Activated T-helper 9 cell treated with anti-CD3 and anti-CD28 coated beads, Interleukin-2, amount 50 U/mL, for 16 hours (primary cell): ENCODE measurements at regions not wholly inside any gene's neighbourhood (a gene's known extent, or its start where the extent isn't known, plus 50 kb on each side); places are given as distances from the start of the nearest gene placed in this dataset.

ENCODE experiments used
- DNase-seq: peaks from one replicate; pipeline ENCODE4 v3.0.0-alpha.2; 2020; ENCODE audit warnings: low read depth

DNA sequence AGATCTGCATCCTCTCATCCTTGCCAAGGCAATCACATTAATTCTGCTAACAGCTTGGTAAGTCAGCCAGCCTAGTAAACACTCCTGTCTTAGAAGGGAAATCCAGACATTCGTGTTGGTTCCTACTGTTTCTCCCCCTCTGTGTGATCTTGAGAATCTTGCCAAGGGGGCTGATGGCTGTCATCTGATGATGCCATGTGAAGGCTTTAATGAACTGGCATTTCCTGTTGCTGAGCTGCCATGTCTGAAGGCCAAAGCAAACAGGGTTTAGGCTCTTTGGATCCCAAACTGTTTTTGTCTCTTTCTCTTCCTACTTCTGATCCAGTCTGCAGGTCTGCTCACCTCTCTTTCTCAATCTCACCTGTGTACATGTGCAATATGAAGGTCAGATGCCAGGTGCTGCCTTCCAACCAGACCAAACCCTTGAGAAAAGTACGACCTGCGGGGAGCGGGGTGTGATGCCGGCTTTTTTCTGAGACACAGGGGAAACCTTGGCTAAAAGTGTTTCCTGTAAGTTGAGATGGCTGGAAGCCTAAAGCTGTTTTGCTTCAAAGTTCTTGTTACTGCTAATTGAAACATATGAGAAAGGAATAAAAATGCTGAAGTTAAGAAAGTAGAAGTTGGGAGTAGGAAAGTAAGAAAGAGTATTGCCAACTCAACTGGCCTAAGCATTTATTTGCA lies 532.9 kb downstream of the ANKRD50 start:
- DNase-seq = no peak

DNA sequence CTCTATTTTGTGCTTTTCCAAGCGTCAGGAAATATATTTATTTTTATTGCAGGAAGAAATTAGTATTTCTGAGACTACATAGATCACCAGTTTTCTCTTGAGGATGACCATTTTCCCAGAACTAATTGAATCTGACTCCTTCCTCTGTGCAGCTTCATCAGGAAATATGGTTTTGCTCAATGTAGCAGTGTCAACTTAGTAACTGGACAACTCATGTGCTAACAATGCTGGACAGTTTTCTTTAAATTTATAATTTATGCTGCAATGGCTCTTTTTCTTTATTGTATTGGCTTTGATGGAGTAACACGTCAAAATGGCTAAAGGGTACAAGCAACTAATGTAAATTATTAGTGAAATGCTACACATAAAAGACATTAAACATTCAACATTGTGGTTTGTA lies 531.5 kb downstream of the ANKRD50 start:
- DNase-seq = no peak

DNA sequence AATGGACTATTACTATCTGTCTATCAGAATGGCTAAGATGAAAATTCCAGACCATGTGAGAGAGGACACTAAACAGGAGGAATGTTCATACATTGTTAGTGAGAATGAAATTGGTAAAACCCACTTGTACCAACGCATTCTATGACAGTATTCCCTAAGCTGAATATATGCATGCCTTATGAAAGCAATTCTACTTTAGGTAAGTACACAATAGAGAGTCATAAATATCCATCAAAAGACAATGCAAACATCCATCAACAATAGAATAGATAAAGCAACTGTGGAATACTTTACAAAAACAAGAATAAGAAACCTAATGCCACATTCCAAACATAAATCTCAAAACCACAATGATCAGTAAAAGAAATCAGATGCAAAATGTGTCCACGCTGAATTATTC lies 529.3 kb downstream of the ANKRD50 start:
- no peak for DNase-seq

DNA sequence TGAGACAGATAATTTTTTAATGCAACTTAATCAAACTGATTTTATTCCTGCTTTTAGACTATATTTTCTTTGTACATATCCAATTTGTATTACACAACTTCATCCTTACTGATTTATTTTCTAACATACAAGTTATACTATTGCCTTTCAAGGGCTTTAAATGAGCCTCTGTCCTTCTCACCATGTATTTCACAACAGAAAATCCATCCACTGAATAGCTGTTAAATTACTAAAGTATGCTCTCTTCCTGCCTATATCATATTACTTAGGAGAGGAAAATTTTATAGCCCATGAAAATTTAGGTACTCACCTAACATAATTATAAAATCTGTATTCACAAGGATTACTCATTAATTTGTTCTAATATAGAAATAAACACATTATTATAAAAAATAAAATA lies 528.6 kb downstream of the ANKRD50 start:
- no peak for DNase-seq

DNA sequence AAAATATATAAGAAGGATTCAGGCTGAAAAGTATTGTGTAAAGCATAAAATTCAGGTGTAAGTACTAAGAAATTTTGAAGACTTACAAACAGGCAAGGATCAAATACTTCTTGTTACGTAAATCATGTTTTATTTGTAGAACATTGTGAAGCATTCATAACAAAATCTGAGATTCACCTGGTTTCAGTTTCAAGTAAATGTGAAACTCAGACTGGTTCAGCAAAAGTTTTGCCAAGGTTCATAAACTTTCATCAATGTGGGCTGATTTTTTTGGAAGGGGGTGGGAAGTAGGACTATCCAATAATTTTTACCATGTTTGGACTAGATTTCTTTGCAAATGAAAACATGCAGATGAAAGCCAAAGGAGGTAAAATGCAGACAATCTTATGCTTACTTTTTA lies 527.7 kb downstream of the ANKRD50 start:
- DNase-seq = no peak

DNA sequence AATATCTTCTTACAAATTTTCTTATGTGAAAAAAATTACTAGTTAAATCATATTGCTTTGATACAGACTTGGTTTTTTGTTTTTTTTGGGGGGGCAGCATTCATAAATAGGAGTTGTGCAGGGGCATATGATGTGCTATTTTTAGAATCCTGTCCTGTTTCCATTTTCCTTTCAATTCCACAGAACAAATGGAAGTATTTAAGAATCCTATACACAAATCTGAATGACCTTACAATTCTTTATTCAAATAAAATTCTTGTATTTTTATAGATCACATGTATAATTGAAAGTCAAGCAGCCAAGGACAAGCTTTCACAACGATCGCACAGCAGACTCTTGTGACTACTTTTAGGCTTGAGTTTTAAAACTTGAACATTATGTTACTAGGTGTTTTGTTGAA lies 523.9 kb downstream of the ANKRD50 start:
- no peak for DNase-seq

DNA sequence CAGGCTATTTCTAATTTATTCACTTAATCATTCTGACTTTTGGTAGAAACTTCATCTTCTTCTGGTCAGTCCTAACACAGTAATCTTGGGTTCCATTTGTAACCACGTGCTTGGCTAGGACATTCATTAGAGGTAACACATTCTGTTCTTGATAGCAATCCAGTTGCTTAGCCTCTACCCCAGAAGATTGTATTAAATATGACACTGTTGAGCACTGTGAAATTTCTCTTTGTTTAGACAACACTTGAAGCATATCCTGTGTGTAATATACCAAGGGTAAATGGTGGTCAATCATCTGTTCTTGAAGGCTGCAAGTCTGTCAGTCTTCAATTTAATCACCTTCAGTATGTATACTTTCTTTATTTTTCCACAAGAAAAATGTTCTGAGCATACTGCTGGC lies 523.0 kb downstream of the ANKRD50 start:
- DNase-seq = no peak

DNA sequence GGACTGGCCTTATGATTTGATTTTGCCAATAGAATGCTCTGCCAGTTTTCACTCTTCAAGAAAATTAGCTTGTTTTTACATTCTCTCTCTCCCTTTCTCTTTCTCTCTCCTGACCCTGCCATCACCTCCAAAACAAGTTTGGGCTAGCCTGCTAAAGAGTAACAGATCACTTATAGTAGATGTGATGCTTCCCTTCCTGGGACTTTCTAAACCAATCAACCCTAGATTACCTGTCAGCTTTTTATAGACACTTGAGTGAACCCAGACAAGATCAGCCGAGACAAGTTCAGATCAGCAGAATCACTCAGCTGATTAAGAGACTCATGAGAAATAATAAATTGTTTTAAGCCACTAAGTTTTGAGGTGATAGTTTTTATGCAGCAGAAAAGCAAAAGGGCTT lies 521.2 kb downstream of the ANKRD50 start:
- no peak for DNase-seq

DNA sequence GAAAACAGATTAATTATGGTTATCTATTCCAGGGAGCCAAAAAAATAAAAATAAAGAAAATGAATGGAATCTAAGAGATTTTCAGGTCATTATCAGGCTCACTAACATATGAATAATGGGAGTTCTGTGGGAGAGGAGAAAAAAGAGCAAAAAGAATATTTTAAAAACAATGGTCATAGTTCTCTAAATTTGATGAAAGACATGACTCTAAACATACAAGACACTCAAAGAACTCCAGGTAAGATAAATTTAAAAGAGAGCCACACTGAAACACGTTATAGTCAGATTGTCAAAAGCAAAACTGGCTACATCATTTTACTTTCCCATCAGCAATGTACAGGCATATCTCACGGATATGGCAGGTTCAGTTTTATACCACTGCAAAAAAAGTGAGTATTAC lies 520.0 kb downstream of the ANKRD50 start:
- DNase-seq = no peak

DNA sequence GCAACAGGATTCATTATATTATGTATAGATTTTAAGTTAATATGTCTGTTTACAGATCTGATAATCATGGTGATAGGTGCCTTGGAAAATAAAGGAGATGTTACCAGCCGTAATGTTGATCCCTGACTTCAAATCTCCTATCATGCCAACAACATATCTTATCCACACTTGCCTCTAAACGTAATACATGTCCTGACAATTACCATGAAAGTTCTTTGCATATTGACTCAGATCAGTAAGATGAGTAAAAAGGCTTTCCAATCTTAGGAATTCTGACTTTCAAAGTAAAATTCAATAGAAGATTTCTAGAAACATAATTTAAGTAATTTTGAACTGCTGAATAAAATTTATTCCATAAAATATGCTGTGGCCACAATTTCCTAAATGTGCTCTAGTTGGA lies 513.3 kb downstream of the ANKRD50 start:
- no peak for DNase-seq

DNA sequence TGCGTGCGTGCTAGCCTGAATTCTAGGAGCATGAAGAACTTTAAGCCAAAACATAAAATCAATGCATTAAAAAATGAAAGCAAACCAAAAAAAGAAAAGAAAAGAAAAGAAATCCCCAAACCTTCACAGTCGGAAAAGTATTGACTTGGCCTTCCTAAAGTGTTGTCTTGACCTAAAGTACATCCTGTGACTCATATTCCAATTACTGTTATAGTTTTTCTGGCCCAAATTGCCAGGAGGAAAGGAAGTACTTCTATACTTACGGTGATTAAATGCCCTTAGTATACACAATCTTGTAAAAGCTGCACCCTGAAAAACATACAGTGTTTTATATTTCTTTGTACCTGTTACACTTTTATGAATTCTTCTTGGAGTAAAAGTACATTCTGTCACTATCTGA lies 512.8 kb downstream of the ANKRD50 start:
- DNase-seq = no peak

DNA sequence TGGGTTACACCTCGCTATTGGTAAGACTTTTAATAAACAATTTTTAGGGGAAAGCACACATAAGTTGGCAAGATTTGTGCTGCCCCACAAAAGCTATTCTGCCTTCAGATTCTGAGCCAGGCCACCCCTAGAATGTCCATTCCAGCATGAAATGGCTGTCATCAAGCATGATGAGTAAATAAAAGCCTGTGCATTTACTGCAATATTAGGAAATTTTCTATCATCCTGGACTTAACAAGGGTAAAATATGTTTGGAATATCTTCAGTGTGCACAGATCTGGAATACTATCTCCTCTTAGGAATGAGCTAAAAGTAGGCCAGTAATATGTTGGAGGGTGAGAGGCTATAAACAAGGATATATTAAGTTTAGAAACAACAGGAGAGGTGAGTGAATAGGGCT lies 510.9 kb downstream of the ANKRD50 start:
- DNase-seq = no peak

DNA sequence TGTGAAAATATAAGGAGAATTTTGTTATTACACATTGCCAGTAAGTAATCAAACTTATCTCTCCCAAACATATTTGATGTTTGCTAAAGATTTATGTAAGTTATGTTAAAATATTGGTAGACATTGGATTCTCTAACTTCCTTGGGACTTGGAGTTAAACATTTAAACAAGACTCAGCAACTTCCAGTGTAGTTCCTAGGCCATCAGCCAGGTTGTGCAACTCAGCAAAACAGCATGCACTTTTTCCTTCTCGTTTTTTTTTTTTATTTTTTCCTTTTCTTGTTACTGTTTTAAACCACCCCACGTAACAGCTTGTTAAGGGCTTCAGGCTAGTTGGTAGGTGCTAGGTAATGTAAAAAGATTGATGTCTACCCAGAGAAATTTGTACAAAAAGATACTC lies 510.4 kb downstream of the ANKRD50 start:
- DNase-seq = no peak

DNA sequence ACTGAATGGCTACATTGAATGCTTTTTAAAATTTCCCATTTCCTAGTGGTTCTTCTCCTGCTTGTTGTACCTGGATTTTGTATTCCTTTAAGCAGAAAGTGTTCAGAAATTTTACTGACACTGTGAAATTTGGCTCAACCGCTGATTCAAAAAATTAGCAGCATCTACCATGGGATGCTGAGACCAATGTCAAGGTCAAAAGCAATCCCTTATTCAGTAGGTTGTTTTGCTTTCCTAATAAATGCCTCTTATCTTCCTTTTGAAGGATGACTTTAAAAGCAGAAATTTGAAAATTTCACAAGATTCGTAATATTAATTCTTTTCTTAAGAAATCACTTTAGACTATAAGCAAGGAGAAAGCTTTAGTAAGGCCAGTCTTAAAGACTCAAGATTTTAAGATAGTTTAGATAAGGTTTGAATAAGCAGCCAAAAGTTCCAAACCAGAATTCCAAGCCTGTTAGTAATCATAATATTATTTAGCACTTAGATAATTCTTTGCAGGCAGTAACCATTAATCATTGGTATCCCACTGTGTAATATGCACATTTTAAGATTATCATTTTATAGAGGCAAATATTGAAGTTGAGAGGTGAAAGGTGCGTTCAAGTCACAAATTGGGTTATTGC lies 508.8 kb downstream of the ANKRD50 start:
- DNase-seq = no peak

DNA sequence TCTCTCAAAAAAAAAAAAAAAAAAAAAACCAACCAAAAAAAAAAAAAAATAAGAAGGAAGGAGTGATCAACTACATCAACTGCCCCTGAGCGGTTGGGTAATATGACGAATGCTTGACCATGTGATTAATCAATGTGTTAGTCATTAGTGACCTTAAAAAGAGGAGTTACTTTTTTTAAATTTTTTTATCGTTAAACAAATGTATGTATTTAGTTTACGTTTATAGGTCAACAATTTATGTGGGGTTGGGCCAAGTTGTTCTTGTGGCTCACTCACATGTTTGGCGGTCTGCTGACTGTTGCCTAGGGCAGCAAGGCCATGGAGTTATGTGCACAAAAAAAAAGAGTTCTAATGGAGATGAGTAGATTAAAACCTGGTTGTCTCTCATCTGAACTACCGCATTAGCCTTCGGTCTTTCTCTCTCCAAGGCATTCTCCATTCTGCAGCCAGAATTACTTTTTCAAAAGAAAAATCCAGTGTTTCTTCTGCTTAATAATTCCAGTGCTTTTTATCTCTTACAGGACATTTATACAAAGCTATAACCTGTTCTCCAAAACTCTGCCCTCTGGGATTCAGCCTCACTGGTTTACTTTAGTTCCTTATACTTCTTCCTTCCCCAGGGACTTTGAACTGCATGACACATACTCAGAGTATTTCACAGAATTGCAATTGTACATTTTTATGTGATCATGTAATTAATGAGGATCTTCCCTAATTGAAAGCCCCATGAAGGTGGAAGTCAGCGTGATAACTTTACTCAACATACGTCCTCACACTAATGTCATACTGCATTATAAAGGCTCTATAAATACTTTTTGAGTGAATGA lies 505.5 kb downstream of the ANKRD50 start:
- no peak for DNase-seq

DNA sequence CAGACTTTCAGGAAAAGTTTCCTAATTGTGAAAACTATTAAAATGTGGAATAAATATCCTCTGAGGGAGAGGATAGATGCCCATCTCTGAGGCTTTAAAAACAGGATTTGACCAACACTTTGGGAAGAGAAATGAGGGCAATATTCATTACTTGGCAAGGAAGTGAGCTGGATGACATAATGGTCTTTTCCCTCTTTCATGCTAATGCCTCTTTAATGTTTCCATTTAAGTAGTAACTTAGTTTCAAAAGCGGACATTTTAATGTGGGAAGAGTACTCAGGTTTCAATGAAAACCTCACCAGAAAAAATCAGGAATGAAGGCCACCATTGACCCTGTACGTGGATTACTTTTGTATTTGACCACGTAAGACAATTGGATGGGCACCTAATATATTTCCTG lies 503.3 kb downstream of the ANKRD50 start:
- DNase-seq = no peak

DNA sequence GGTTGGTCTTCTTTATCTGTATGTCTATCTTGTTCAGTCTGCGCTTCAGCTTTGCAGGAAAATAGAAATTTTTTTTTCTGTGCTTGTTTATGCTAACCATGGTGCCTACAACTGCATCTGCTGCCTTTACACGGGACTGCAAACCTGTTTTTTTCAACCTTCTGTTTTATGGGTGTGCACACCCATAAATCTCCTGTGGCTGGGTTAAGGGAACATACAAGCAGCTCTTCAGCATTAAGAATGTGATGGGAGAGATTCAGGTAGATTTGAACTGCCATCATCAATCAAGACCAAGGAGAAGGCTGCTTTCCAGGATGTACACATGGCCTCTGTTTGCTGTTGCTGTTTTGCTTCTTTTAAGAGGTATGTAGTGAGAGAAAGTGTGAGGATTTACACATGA lies 502.9 kb downstream of the ANKRD50 start:
- no peak for DNase-seq

DNA sequence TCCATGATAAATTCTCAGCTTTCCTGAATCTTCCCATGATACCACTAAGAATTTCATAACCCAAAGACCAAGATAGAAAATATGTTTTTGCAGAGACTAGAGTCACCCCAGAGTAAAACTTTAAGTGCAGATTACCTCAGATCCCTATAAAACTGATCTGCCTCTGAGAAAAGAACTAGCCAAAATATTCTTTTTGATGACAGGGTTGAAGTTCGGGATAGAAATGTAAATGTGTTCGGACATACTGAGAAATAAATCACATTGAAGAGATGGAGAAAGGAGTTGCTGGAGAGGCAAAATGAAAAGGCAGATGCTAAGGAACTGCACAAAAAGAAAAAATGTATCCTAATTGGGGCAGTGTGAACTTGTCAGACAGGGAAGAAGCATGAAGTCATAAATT lies 501.8 kb downstream of the ANKRD50 start:
- DNase-seq = no peak

DNA sequence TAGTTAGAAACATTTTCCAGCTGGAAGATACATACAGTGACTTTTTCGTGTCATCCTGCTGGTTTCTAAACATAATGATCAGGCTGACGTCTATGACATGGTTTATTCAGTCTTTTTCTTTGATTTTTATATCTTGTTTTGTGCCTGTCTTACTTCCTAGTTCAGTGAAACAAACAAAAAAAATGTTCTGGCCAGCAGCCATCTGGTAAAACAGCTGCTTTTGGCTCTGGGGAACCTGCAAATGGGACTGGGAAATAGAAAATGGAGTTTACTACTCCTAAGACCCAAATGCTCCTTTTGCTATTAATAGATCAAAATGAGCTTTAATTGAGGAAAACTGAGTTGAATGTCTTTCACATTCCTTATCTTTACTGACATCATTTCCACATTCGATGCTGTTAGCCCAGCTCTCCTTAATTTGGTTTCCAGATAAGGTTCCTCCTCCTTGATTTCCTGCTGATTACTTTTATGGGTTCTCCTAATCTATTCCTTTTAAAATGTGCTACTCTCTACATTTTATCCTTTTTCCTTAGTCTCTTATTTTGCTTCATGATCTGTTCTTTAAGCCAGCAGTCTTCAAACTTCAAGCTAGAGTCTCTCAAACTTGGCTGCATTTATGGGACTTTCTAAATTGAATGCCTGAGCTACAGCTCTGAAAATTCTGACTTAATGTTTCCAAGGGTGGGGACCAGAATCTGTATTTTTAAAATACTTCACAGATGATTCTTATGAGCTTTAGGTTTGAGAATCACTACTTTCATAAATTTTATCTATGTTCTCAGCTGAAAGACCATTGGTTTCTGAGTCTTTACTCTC lies 499.5 kb downstream of the ANKRD50 start:
- DNase-seq = no peak

DNA sequence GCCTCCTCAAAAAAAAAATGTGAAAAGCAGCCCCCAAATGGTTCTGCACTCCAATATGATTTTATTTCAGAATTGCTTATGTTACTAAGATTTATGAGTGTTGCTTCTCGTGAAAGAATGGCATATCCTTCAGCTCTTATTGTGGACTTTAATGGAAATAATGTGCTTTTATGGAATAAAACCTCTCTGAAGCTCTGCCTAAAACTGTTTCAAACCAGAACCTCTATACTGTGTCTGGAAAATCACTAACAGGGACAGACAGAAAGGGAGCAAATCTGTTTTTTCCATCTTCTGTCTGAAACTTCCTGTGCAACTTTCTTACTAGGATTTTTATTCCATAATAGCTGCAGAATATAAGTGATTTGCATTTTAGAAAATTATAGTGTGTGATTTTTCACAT lies 493.1 kb downstream of the ANKRD50 start:
- DNase-seq = no peak

DNA sequence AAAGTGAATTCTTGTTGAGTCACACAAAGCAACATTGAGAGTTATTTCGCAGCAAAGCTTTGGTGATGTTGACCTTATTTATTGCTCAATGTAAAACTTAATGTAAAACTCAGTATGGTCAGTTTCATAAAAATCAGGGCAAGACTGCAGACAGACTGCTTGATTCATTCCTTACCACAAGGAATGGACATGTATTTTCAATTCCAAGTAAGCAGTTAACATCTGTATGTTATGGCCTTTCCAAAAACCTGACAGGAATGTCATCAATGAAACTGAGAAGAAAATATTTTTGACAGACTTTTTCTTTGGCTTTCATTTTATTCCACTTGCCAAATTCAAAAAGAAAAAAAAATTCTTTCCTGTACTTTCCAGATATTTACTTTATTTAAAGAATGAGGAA lies 488.3 kb downstream of the ANKRD50 start:
- no peak for DNase-seq

DNA sequence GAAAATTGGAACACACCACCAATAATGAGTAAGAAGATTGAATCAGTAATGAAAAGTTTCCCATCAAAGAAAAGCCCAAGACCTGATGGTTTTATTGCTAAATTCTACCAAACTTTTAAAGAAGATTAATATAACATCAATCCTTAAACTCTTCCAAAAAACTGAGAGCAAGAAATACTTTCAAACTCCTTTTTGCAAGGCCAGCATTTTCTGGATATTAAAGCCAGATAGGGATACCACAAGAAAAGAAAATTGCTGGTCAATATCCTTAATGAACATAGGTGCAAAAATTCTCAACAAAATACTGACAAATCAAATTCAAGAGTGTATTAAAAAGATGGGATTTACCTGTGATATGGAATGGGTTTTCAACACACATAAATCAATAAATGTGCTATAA lies 484.6 kb downstream of the ANKRD50 start:
- DNase-seq = no peak

DNA sequence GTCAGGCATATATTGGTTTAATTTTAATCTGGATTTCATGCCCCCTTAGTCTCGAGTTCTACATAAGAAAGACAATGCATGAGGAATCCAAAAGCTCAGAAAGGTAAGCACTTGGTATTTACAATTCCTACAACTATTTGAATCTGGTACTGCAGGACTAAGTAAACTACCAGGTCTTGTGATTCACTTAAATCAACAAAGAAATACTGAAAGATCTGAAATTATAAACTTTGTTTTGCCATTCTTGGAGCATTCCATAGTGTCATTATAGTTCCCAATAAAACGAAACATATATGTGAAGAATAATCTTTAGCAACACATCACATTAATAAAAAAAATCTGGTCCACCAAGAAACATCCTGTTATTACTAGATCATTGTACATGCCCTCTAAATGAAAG lies 482.3 kb downstream of the ANKRD50 start:
- no peak for DNase-seq
